Endothelial cell of umbilical vein (primary cell): ENCODE measurements at regions not wholly inside any gene's neighbourhood (a gene's known extent, or its start where the extent isn't known, plus 50 kb on each side); places are given as distances from the start of the nearest gene placed in this dataset.

Experiments
- BruUV-seq: library from RNA; stranded (reverse); fragments of 400-500 nt; replicated peaks from 2 replicates; lab custom pipeline; 2021; lab: Mats Ljungman, UMichigan
- CTCF ChIA-PET: fragments of 300-600, 350-600 bp; sonication (Branson Sonifier 250); formaldehyde crosslinking; loops from one replicate; lab custom pipeline; 2021; ENCODE audit warnings: antibody characterized with exemption, inconsistent platforms; lab: Charles Lee
- POLR2A ChIA-PET: fragments of 300-600, 350-600 bp; sonication (Branson Sonifier 250); formaldehyde crosslinking; loops from one replicate; lab custom pipeline; 2021; ENCODE audit warnings: antibody characterized with exemption, inconsistent platforms; lab: Charles Lee
- DNase-seq: peaks from one replicate; pipeline ENCODE4 v3.0.0-alpha.2; 2011; ENCODE audit warnings: low read depth, low spot score
- FAIRE-seq: peaks from 2 replicates; lab custom pipeline; 2011; peaks lifted over from hg19 to GRCh38; lab: Jason Lieb, UNC
- H2AFZ ChIP-seq: 2 replicates; pipeline ENCODE4 v1.6.0; 2012; ENCODE audit warnings: low read depth, low read length, control low read depth, inconsistent platforms
- H3K27ac ChIP-seq: 2 replicates; pipeline ENCODE4 v1.5.1; 2011; ENCODE audit warnings: low read depth, mild to moderate bottlenecking, control low read depth, low read length, moderate library complexity; ENCODE audit not compliant: insufficient read depth
- H3K27me3 ChIP-seq, 2 experiments: 2 replicates each; pipeline versions ENCODE4 v1.6.0 to v1.6.1; 2011; ENCODE audit warnings: low read length in 2 of 2, mixed read lengths in 1 of 2; ENCODE audit not compliant: control insufficient read depth in 2 of 2, insufficient read depth in 2 of 2
- H3K36me3 ChIP-seq, 2 experiments: 2 replicates in 1 of 2; 3 replicates in 1 of 2; pipeline ENCODE4 v1.5.1; 2011; ENCODE audit warnings: low read length in 2 of 2, mild to moderate bottlenecking in 1 of 2, moderate library complexity in 1 of 2; ENCODE audit not compliant: control insufficient read depth in 2 of 2, insufficient read depth in 2 of 2; ENCODE audit errors: extremely low read depth in 1 of 2
- H3K4me1 ChIP-seq: 3 replicates; pipeline ENCODE4 v1.5.1; 2011; ENCODE audit warnings: mild to moderate bottlenecking, low read length; ENCODE audit not compliant: control insufficient read depth, insufficient read depth; ENCODE audit errors: extremely low read depth
- H3K4me2 ChIP-seq: 2 replicates; pipeline ENCODE4 v1.6.1; 2011; ENCODE audit warnings: low read length, control low read depth, mixed read lengths; ENCODE audit not compliant: insufficient read depth
- H3K4me3 ChIP-seq, 3 experiments: fragments of 200-600 bp in 1 of 3; sonication (generic), shearing (Covaris generic) in 1 of 3; replicated peaks in 1 of 3; 2 replicates each; pipeline ENCODE4 v1.5.1; 2011 to 2016; ENCODE audit warnings: control low read depth in 3 of 3, low read length in 3 of 3, mild to moderate bottlenecking in 2 of 3, inconsistent platforms in 1 of 3, low read depth in 1 of 3, moderate library complexity in 1 of 3; ENCODE audit not compliant: insufficient read depth in 1 of 3
- H3K79me2 ChIP-seq: 2 replicates; pipeline ENCODE4 v1.6.0; 2012; ENCODE audit warnings: low read length, inconsistent platforms; ENCODE audit not compliant: control insufficient read depth, insufficient read depth
- H3K9ac ChIP-seq: replicated peaks from 2 replicates; pipeline ENCODE3; 2011; ENCODE audit warnings: low read length, control low read depth; ENCODE audit not compliant: insufficient read depth; ENCODE audit errors: extremely low read depth
- H3K9me1 ChIP-seq: replicated peaks from 3 replicates; pipeline ENCODE4 v1.6.0; 2011; ENCODE audit warnings: mild to moderate bottlenecking, low read length; ENCODE audit not compliant: control insufficient read depth, insufficient read depth; ENCODE audit errors: extremely low read depth
- H3K9me3 ChIP-seq: replicated peaks from 2 replicates; pipeline ENCODE4 v1.5.1; 2012; ENCODE audit warnings: low read length, inconsistent platforms; ENCODE audit not compliant: control insufficient read depth, insufficient read depth
- H4K20me1 ChIP-seq: replicated peaks from 2 replicates; pipeline ENCODE3; 2011; ENCODE audit warnings: mild to moderate bottlenecking, low read length; ENCODE audit not compliant: control insufficient read depth, insufficient read depth; ENCODE audit errors: extremely low read depth
- EZH2 ChIP-seq: IDR thresholded peaks from 2 replicates; pipeline ENCODE4 v1.6.1; 2012; ENCODE audit warnings: borderline replicate concordance, low read depth, mild to moderate bottlenecking, moderate library complexity, low read length, inconsistent platforms; ENCODE audit not compliant: severe bottlenecking
- FOS ChIP-seq: IDR thresholded peaks from 2 replicates; pipeline ENCODE4 v1.6.1; 2011; ENCODE audit warnings: mild to moderate bottlenecking, low read length, moderate library complexity, borderline replicate concordance; ENCODE audit not compliant: insufficient read depth
- GATA2 ChIP-seq: IDR thresholded peaks from 2 replicates; pipeline ENCODE4 v1.7.0; 2011; ENCODE audit warnings: low read depth, mild to moderate bottlenecking, moderate library complexity, mixed read lengths, low read length; ENCODE audit not compliant: insufficient read length, insufficient read depth
- MYC ChIP-seq: IDR thresholded peaks from one replicate; pipeline ENCODE4 v1.6.1; 2011; ENCODE audit warnings: mild to moderate bottlenecking, low read depth, low read length
- POLR2A ChIP-seq: IDR thresholded peaks from 2 replicates; pipeline ENCODE4 v1.6.1; 2012; ENCODE audit warnings: low read depth, mild to moderate bottlenecking, control low read depth, low read length
- POLR2AphosphoS5 ChIP-seq: IDR thresholded peaks from 2 replicates; pipeline ENCODE4 v1.6.1; 2012; ENCODE audit warnings: low read depth, mild to moderate bottlenecking, control low read depth, low read length, moderate library complexity; ENCODE audit not compliant: insufficient read depth
- dilution Hi-C: fragments of 300-500 bp; cut with MboI; formaldehyde crosslinking; loops from one replicate; pipeline ENCODE4 v1.15.0; 2019; ENCODE audit warnings: low sequenced_read_pairs; ENCODE audit not compliant: extremely low pct_ligation_motif_present
- intact Hi-C: fragments of 100-400 bp; cut with micrococcal nuclease; formaldehyde crosslinking; loops from one replicate; pipeline ENCODE4 v1.10.0; 2022
- TF ChIP-seq, protein P1 (sequence below), 2 donors: IDR thresholded peaks; 1 replicate in 1 of 2; 2 replicates in 1 of 2; pipeline ENCODE4 v1.5.1; 2011; ENCODE audit warnings: low read length in 2 of 2, mild to moderate bottlenecking in 2 of 2, moderate library complexity in 2 of 2, control low read depth in 1 of 2, inconsistent platforms in 1 of 2, low read depth in 1 of 2; ENCODE audit not compliant: insufficient read depth in 1 of 2; ENCODE audit errors: extremely low read depth in 1 of 2

DNA sequence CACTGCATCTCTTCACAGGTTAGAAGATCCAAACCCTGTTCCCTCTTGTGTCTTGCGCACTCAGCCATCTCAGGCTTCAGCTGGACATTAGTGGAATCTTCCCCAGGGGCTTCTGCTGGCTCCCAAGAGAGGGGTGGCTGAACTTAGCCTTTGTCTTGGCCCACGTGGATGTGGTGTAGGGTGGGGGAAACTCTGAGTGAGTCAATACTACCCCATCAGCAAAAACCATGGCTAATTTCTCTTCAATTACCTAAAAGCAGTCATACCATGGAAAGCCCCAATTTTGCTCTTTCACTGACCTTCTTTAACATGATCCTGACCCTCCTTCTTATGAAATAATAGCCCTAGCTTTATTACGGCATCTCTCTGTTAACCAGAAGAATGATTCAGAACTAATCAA is 72.5 kb upstream of the RAB3GAP2 start:
- Histone ChIP-seq H3K36me3 (no peaks in the 10 kb centered on the region), H2AFZ (no peak overlapping the region), H4K20me1 (no peaks in the 10 kb centered on the region), H3K27ac (no peak overlapping the region), H3K27me3 (no peaks in the 10 kb centered on the region), H3K4me3 (no peak overlapping the region), H3K9me1 (no peaks in the 10 kb centered on the region), H3K9me3 (no peaks in the 10 kb centered on the region), H3K9ac (no peak overlapping the region), H3K4me1 (no peaks in the 10 kb centered on the region), H3K4me2 (no peak overlapping the region), H3K79me2 (no peaks in the 10 kb centered on the region)
- intact Hi-C loops: no loop called here
- ChIA-PET CTCF (interaction anchor here (1.3 kb wide), 2 partner anchors 24 to 64 kb away, joined by 3 read pairs; no protein-coding TSS in a partner anchor), POLR2A (no interaction called here)
- dilution Hi-C loops: no loop called here
- no TSS peak for BruUV-seq
- TF ChIP-seq, protein P1, sequence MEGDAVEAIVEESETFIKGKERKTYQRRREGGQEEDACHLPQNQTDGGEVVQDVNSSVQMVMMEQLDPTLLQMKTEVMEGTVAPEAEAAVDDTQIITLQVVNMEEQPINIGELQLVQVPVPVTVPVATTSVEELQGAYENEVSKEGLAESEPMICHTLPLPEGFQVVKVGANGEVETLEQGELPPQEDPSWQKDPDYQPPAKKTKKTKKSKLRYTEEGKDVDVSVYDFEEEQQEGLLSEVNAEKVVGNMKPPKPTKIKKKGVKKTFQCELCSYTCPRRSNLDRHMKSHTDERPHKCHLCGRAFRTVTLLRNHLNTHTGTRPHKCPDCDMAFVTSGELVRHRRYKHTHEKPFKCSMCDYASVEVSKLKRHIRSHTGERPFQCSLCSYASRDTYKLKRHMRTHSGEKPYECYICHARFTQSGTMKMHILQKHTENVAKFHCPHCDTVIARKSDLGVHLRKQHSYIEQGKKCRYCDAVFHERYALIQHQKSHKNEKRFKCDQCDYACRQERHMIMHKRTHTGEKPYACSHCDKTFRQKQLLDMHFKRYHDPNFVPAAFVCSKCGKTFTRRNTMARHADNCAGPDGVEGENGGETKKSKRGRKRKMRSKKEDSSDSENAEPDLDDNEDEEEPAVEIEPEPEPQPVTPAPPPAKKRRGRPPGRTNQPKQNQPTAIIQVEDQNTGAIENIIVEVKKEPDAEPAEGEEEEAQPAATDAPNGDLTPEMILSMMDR (IDR thresholded peaks at IDR 0.05; ENCODE audit: extremely low read depth in 1 of 2, insufficient read depth in 1 of 2, low read depth in 1 of 2, low read length in 2 of 2): no peak
- TF ChIP-seq MYC: no peak
- no peak for TF ChIP-seq FOS
- no peak for TF ChIP-seq GATA2
- no peak for TF ChIP-seq EZH2
- no peak for TF ChIP-seq POLR2AphosphoS5
- DNase-seq (no peak), FAIRE-seq (no peak)

DNA sequence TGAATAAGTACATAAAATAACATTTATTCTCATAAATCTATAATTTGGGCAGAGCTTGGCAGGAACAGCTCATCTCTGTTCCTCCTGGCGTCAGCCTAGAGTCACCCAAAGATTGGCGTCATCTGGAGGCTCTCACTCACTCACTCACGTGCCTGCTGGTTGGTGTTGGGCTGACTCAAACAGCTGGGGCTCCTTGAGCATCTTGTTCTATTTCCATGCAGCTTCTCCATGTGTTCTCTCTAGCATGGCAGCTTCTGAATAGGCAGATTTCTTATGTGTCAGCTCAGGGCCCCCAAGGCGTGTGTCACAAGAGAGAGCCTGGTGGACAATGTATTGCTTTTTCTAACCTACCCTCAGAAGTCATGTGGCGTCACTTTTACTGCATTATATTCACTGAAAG is 70.6 kb upstream of the RAB3GAP2 start:
- H3K9me1 ChIP-seq: no peaks in the 10 kb centered on the region

More for the DNA sequence above, 70.6 kb upstream of the RAB3GAP2 start:
- TF ChIP-seq POLR2A (no peak), EZH2 (no peak), MYC (no peak)
- no peak overlapping the region for H3K4me2 ChIP-seq
- intact Hi-C loops: no loop called here
- H4K20me1 ChIP-seq: no peaks in the 10 kb centered on the region
- no peak overlapping the region for H2AFZ ChIP-seq
- DNase-seq (no peak), FAIRE-seq (no peak)
- no TSS peak for BruUV-seq
- H3K79me2 ChIP-seq: no peaks in the 10 kb centered on the region
- dilution Hi-C loops: no loop called here
- no peaks in the 10 kb centered on the region for H3K36me3 ChIP-seq
- no peaks in the 10 kb centered on the region for H3K27me3 ChIP-seq
- H3K4me3 ChIP-seq: no peak overlapping the region
- no peaks in the 10 kb centered on the region for H3K9me3 ChIP-seq
- H3K27ac ChIP-seq: no peak overlapping the region
- no peaks in the 10 kb centered on the region for H3K4me1 ChIP-seq
- ChIA-PET CTCF (interaction anchor here (1.4 kb wide), 1 partner anchor 10 kb away, joined by 3 read pairs; no protein-coding TSS in a partner anchor), POLR2A (no interaction called here)
- H3K9ac ChIP-seq: no peak overlapping the region
